HG03175 (cell line): ENCODE measurements at regions not wholly inside any gene's neighbourhood (a gene's known extent, or its start where the extent isn't known, plus 50 kb on each side); places are given as distances from the start of the nearest gene placed in this dataset.

Experiments
- ATAC-seq: cut with Tn5 transposase; IDR thresholded peaks from one replicate; pipeline ENCODE4 v1.9.1; 2021; ENCODE audit warnings: mild to moderate bottlenecking, moderate library complexity; ENCODE audit not compliant: unreplicated experiment

DNA sequence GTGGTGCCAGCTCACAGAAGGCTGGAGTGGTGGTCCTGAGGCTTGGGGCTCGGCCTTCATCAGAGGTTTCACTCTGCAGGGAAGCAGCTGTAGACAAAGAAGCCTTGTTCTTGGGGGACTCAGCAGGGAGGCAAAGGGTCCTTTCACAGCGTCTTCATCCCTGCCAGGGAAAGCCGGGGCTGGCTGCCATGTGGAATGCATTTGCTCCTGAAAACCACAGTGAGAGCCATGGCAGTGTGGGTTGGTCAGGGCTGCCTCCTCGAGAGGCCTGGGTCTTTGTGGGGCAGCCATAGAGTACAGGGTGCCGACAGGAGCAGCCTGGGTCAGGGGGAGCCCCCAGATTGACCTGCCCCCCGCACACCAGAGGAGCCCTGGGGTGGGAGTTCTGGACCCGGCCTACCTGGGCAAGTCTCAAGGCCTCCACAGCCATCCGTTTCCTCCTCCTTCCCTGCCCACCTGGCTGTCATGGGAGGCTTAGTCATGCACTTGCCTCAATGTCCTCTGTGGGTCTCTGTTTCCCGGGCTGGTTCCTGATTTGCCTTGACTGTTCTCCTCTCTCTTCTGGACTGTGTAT lies 144.0 kb downstream of the CDC5L start:
- no peak for ATAC-seq

- ATAC-seq = no peak
These were observed 145.9 kb downstream of the CDC5L start for GRCh38 chr6:44533421-44533820.

DNA sequence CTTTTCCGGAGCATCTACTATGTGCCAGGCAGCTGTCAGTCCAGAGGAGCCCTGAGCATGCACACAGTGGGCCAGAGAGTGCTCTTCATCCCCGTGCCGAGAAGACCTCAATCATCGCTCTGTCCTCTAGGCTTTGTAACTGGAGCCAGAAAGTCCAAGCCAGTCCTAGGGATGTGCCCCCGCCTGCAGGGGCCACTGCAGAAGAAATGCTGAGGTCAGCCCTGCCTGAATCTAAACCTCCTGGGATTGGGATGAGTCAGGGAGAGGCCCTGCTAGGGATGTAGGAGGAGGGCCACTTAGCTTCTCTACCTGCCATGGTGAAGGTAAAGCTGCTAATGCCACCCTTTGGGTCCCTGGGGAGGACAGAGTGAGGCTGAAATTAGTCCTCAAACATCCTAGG lies 146.8 kb downstream of the CDC5L start:
- no peak for ATAC-seq

DNA sequence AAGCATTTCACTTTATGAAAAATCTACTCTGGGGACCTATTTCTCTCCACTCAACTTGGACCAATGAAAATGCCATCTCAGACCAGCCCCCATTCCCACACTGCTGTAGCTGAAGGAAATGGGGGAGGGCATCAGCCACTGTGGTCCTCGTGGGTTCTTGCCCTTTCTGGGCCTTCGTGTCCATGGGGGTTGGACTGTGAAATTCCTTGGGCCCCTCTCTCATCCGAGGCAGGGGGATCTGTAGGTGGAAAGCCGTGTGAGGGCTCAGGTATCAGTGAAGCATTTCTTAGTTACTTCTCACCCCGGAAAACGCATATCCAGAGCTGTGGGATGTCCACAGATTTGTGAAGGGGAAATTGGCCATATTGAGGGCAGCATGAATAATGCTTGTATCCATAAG lies 147.9 kb downstream of the CDC5L start:
- no peak for ATAC-seq

DNA sequence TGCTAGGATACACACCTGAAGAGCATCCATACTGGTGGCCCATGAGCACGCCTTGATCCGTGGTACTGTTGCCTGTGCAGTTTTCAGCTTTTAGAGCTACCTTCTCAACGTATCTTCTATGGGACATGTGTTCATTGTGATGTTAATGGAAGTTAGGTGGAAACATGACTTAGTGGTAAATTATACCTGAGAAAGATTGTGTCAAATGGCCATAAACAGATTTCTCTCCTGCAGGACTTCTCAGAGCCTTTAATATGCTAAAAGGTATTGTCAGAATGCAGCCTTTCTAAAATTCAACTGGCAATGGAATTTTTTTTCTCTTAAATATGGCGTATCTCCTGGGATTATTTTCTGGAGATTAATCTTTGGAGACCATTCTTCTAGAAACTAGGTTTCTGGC lies 148.5 kb downstream of the CDC5L start:
- no peak for ATAC-seq

- ATAC-seq = no peak
These were observed 150.0 kb downstream of the CDC5L start for GRCh38 chr6:44537306-44538049.

DNA sequence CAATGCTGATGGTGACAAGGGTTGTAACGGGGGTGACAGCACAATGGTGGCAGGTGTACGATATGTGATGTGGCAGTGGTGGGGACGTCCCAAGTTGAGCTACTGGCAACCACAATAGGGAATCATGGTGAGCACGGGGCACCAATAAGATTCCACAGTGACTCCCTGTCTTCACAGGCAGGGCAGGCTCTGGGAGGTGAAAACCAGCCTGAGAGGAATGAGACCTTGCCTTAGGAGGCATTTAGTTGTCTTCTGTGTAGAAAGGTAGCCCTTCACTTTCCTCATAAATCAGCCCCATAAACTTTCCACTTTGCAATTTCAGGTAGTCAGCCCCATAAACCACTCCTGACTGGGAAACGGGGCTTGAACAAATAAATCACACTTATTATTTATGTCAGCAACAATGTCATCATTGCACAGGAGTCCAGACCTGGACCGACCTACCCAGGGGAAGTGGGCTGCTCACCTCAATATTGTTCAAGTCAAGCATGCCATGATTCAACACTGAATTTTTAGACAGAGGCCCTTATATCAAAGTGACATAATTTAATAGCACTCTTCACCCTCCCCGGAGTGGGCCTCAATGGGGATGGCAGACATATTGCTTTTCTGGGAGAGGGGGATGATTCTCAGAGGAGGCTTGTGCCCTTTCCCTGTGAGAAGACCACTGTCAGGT lies 150.8 kb downstream of the CDC5L start:
- ATAC-seq = no peak

DNA sequence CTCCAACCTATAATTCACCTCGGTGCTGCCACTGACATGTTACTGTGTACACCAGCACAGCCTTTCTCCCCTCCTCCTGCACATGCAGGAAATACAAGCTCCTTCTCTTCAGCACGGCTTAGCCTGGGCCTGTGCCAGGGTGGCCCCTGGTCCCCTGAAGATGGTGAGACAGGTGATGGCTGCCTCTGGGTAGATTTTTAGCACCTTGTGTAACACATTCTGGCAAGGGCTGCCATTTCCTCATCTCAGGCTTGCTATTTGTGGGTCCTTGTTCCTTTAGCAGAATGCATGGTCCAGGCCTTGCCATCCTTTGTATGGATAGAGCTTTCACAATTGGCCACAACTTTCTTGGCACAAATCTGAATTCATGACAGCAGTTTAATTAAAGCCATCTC lies 151.3 kb downstream of the CDC5L start:
- no peak for ATAC-seq

DNA sequence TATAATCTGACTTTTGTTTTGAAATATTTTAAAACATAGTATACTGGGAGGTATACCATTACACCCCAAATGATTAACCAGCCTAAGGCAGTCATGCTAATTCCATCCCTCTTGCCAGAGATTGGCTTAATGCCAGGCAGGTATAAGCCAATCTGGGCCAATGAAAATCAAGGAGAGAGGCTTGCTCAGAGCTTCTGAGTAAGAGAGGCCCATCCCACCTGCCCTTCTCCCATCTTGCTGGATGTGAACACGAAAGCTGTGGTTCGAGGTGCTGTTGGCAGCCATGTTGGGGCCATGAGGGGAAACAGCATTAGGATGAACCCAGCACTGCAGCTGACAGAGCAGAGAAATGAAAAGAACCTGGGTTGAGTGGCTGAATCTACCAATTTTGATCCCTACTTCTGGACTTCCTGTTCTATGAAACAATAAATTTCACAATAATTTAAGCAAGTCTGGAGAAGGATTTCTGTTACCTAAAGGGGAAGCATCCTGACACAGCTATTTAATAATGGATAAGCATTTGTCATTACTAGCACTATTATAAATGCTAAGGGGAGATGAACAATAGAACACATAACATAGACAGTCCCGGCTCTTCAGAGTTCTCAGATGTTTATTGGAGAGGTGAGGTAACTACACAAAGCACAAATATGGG lies 152.3 kb downstream of the CDC5L start:
- ATAC-seq = no peak

DNA sequence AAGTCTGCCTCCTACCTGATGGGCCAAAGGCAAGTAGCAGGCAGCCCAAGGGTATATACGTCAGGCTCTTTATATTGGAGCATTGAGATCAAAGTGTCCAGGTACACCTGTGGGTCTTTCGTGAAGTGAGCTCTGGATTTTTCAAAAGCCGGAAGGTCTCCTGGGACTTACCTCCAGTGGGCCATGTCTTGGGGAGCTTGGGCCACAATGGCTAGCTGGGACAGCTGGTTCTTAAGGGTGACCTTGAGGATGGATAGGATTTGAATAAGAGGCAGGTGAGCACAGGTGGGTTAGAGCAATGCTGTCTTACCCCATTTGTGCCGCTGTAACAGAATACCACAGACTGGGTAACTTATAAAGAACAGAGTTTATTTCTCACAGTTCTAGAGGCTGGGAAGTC lies 153.4 kb downstream of the CDC5L start:
- ATAC-seq = no peak

- ATAC-seq = no peak
These were observed 155.1 kb downstream of the CDC5L start for GRCh38 chr6:44542401-44543116.

DNA sequence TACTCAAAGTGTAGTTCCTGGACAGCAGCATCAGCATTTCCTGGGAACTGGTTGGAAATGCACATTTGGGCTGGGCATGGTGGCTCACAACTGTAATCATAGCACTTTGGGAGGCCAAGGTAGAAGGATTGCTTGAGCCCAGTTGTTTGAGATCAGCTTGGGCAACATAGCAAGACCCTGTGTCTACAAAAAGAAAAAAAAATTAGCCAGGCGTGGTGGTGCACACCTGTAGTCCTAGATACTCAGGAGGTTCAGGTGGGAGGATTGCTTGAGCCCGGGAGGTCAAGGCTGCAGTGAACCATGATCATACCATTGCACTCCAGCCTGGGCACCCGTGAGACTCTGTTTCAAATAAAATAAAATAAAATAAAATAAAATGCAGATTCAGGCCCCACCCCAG lies 156.2 kb downstream of the CDC5L start:
- ATAC-seq = no peak

GRCh38 chr6:44545224-44545623 lies 157.7 kb downstream of the CDC5L start:
- no peak for ATAC-seq

DNA sequence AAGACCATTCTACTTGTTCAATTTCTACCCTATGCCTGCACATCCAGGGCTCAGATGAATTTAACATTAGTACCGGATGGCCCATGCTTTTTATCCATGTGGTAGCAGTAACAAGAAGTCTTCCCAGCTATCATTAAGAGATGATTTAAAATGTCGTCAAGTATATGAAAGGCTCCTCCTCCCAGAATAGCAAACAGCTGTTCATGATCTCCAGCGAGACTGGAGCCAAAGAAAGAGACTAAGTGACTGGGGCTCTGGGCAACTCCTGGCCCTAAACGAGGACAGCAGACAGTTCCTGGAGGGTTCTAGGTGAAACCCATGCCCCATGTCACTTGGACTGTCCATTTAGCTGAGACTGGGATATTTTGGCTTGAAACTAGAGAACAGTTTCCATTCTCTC lies 160.8 kb downstream of the CDC5L start:
- no peak for ATAC-seq

- no peak for ATAC-seq
These were observed 162.0 kb downstream of the CDC5L start for GRCh38 chr6:44549516-44549915.

GRCh38 chr6:44554194-44554593 lies 166.7 kb downstream of the CDC5L start:
- no peak for ATAC-seq

- ATAC-seq = no peak
These were observed 167.4 kb downstream of the CDC5L start for GRCh38 chr6:44554861-44555260.

GRCh38 chr6:44556046-44556445 lies 168.5 kb downstream of the CDC5L start:
- ATAC-seq = no peak

- ATAC-seq = no peak
These were observed 170.7 kb downstream of the CDC5L start for GRCh38 chr6:44558024-44558831.

DNA sequence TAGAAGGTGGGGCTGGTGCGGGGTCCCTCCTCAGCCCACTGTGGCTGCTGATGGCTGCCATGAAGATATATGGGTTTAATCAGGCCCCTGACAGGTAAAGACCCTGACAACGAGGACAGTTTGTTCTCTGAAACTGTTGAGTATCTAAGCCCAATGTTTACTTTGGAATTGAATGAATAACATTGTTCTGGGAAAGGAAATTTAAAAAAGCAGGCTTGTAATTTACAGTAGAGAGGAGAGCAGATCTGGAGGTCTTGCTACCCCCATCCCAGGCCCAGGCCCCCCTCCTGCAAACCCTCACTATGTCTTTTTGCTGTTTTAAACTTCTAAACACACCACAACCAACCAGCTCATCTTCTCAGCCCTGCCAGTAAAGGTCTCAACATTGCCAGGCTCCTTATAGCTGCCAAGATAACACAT lies 171.3 kb downstream of the CDC5L start:
- no peak for ATAC-seq
